ENCODE measurements at regions not wholly inside any gene's neighbourhood (a gene's known extent, or its start where the extent isn't known, plus 50 kb on each side); places are given as distances from the start of the nearest gene placed in this dataset.
"Not testable (repeated sequence)": the region's sequence is repeated elsewhere in the genome, so short reads cannot be mapped to it uniquely, and the experiment has no call there.

DNA sequence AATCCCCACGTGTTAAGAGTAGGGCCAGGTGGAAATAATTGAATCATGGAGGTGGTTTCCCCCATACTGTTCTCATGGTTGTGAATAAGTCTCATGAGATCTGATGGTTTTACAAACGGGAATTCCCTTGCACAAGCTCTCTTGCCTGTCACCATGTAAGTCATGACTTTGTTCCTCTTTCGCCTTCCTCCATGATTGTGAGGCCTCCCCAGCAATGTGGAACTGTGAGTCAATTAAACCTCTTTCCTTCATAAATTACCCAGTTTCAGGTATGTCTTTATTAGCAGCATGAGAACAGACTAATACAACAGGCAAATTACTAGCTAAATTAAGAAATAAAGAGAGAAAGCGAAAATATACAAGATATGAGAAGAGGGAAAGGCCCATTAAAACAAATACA is 1822.6 kb upstream of the PIK3C3 start:
- not testable (repeated sequence) for DNase-seq (ENCODE audit: low spot score)

DNA sequence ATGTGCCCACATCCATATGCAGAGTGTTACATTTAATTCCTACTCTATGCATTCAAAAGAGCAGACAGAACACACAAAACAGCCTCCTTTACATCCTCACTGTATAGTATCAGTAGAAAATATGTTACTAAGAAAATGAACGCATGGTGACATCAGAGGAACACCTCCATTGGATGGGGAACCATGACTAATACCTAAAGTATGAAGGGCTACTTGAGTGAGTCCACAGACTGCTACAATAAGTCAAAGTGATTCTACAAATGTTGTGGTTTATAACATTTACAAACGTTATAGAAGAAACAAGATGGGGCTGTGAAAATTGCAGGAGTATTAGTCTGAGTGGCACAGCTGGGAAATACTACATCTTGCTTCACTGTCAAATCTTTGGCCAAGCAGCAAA is 1830.9 kb upstream of the PIK3C3 start:
- no peak for DNase-seq (ENCODE audit: low spot score)

DNA sequence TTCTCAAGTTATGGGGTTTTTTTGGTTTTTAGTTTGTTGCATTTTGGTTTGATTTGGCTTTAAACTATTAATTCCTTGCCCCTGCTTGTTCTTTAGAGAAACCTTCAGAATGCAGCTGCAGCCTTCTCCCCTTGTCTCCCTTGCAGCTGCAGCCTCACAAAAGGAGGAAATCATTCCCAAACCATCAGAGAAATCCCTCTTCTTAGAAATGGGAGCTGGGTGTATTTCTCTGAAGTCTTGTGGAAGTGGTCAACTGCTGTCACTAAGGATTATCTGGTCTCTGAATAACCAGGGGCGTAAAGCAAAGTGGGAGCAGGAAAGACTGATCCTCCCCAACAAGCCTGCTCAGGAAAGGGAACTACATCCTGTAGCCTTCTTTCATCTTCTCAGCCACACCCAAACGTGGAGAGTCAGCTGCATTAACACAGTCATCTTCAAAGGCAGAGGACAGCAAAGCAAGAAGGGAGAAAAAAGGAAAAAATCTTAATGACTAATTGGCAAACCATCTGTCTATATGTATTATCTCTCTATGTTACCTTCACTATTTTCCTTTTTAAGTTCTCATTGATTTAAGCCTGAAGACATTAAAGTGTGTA is 1834.1 kb upstream of the PIK3C3 start:
- DNase-seq (ENCODE audit: low spot score): no peak

DNA sequence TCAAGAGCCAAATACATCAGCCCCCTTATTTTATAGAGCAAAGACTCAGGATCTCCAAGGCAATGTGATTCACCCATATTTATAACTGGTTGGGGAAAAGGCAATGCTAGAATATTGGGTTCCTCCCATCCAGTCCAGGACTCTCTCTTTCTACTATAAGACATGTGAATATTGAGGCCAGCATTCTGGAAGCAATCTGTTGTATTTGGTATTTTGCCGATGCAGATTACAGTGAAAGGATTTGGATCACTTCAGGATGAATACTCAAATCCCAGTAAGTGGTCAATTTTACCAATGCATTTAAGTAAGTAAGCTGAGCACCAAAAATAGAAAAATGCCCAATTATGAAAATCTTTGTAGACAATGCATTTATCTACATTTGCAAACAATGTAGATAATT is 1834.7 kb upstream of the PIK3C3 start:
- no peak for DNase-seq (ENCODE audit: low spot score)

DNA sequence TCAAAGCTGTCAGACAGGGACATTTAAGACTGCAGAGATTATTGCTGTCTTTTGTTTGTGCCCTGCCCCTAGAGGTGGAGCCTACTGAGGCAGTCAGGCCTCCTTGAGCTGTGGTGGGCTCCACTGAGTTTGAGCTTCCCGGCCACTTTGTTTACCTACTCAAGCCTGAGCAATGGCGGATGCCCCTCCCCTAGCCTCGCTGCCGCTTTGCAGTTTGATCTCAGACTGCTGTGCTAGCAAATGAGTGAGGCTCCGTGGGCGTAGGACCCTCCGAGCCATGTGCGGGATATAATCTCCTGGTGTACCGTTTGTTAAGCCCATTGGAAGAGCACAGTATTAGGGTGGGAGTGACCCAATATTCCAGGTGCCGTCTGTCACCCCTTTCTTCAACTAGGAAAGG is 1835.5 kb upstream of the PIK3C3 start:
- not testable (repeated sequence) for DNase-seq (ENCODE audit: low spot score)

DNA sequence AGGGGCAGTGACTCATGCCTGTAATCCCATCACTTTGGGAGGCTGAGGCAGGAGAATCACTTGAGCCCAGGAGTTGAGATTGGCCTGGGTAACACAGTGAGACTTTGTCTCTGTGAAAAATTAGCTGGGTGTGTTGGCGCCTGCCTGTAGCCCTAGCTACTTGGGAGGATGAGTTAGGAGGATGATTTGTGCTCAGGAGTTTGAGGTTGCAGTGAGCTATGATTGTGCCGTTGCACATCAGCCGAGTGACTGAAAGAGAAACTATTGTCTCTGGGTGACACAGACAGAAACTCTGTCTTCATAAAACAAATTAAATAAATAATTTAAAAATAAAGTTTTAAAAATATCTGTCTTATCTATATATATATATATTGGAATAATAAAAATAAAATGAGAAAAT is 1844.6 kb upstream of the PIK3C3 start:
- DNase-seq (ENCODE audit: low spot score): no peak

DNA sequence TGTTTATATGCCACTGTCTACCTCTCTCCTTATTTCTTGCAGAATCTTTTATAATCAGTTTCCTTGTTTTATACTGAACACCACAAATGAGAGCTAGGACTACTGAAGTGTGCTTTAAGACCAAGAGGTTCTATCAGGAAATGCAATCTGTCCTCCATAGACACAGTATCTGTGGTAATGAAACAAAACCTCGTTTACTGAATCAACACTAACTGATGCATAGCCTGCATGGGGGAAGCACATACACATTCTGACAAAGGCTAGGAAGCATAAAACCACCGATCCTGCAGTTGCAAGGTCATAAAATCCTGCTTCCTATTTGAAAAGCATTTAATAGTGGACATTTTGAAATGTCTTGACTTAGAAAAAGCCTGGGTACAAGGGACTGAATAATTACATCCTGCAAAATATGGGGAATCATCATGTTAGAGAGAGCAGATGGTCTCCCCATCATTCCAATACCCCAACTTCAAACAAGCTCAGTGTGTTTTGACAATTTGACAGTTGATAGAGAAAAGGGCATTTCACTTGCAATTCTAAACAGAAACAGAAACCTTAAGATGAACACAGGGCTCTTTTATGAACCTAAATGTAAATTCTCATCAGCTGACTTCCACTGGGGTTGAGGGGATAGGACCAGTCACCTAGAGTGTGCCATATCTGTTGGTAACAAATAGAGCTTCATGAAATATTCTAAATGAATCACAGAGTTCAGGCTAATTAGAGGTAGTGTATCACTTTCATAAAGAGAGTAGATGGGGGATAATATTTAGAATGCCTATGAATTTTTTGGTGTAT is 1845.6 kb upstream of the PIK3C3 start:
- no peak for DNase-seq (ENCODE audit: low spot score)

DNA sequence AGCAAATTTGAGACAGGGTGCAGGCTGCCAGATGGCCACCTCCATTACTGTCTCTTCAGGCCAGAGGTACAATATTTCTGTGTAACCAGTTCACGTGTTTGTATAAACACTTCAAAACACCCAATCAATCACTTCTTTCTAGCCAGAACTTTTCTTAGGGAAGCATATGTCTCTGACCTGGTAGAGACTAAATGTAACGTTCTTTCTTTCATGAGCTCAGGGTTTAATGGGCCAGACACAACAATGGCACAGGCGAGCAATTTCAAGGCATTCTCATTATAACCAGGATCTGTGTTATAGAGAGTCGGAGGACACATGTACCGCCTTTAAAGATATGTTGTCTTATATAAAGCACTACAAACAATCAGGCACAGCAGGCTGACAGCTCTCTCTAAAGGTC is 1846.4 kb upstream of the PIK3C3 start:
- no peak for DNase-seq (ENCODE audit: low spot score)

DNA sequence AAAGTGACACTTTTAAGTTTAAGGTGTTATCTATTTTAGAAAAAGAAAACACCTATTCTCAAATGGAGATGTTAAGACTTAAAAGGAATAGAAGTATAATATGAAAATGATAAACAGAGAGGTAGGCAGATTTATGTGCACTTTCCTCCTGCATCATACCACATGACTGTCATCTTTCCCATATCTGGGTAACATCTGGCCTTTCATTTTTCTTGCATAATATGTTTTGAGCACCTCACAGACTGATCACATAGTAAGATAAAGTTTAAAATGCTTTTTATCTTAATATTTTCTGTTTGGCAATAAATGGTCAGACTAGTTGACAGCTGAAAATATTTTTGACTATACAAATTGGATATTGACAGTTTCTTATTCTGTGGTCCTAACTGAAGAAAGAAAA is 1852.1 kb upstream of the PIK3C3 start:
- DNase-seq (ENCODE audit: low spot score): no peak

DNA sequence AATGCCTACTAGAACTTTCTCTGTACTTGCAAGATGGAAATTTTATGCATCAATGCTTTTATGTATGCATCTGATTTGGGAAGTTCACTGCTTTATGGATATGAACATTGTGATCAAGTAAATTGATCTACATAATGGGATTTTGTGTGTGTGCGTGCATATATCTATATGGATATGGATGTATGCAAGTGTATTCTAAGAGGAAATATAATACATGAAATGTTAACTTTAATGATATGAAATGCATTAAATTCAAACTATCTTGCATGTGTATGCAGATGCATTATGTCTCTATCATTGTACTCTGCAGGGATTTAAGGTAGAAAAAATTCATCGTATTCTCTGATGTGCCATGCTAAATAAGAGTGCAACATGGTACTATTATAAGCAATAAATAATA is 1855.4 kb upstream of the PIK3C3 start:
- no peak for DNase-seq (ENCODE audit: low spot score)

DNA sequence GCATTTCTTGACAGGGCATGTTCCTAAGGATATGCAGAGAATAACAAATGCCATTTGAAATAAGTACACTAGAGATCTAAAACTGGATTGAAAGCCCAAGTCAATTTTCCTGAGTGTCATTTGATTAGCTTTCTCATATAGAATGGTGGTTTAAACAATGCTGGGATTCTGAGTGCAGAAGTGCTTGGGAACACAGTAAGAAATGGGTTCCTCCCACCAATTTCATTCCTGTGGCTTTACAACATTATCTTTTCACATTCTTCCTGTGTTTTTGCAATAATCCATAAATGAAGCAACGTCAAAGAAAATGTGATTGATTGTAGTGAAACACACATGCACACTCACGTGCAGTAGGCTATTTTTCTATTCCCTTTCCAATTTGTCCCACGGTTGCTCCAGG is 1858.4 kb upstream of the PIK3C3 start:
- DNase-seq (ENCODE audit: low spot score): no peak

DNA sequence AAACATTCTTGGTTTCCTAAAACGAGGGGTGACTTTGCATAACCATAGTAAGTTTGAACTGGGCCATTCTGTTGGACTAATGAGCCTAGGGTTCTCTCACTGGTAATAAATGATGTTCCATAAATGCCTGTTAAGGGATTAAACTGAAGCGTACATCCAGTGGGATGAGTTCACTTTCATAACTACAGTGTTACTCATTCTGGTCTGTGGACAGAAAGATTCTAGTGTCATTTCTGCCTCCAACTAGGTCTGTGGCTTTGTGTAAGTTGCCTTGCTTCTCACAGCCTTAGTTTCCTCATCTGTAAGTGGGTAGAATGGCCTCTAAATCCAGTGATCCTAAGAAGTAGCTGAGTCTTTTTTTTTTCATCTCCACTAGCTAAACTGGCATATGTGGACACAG is 1860.6 kb upstream of the PIK3C3 start:
- DNase-seq (ENCODE audit: low spot score): no peak

DNA sequence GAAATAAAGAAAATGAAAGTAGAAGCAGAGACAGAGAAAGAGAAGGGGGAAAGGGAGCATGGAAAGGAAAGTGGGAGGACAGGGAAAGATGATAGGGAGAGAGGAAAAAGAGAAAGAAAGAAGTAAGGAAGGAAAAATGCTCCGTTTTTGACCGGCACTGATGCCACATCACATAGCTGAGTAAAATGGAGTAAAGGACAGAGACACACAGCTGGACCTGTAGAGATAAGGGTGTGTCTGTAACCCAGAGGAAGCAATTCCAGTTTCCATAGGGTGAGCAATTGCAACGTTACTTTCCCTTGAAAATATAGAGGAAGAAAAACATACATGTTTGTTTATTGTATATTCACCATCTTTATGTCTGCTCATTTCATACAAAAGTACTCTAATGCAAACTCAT is 1866.9 kb upstream of the PIK3C3 start:
- DNase-seq (ENCODE audit: low spot score): no peak

DNA sequence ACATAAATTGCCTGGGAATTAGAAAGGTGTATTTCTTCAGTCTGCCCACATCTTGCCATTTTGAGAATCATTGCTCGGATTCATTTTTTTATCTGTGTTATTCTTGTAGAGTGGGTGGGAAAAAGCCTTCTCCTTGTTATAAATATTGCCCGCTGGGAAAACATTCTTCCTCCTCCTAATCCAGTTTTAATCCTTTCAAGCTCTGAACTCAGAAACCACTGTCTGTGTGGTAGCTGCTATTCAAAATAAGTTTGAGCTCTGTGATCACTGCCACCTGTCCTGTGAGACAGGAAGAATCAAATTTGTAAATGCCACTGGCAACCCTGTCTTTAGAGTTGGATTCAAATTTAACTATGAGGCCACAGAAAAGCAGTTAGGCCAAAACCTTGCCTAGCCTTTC is 1875.2 kb upstream of the PIK3C3 start:
- no peak for DNase-seq (ENCODE audit: low spot score)

DNA sequence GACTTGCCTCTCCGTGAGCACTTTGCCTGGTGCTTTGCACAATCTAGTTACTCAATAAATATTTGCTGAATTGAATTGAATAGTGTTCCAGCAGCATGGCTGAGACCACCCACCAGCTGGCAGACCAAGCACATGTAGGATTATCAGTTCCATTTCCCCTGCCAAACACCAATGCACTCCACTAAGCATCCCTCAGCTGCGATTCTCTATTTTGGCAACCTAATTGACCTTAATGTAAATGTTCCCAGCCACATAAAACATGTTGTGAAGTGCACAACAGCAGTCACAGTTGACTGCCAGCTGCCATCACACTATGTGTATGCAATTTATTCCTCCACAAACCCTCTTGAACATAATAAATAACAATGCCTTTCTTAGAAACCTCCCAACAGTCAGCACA is 1879.4 kb upstream of the PIK3C3 start:
- no peak for DNase-seq (ENCODE audit: low spot score)

DNA sequence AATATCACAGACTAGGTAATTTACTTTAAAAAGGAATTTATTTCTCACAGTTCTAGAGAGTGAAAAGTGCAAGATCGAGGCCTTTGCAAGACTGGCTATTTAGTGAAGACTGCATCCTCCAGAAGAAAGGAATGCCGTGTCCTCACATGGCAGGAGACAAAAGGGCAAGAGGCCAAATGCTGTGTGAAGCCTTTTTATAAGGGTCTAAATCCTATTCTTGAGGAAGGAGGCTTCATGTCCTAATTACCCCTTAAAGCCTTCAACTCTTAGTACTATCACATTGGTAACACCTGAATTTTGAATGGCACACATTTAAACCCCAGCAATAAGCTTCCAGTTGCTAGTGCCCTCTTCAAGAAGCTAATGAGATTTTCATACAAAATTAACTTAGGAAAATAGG is 1882.3 kb upstream of the PIK3C3 start:
- no peak for DNase-seq (ENCODE audit: low spot score)

DNA sequence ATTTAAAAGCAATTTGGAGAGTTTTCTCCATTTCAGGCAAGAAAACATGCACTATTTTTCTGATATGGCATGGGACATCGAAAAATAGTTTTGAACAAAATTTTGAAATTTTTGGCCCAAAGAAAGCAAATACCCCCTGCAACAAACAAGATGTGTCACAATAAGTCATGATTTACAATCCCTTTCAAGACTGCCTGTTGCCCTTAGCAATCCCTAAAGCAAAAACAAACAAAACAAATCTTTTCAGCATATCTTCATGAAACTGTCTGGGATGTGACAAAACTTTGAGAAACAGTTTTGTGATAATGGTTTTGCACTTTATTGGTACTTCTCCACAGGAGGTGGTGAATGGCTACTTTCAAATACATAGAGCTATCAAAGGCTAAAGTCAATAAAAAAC is 1888.7 kb upstream of the PIK3C3 start:
- DNase-seq (ENCODE audit: low spot score): no peak

DNA sequence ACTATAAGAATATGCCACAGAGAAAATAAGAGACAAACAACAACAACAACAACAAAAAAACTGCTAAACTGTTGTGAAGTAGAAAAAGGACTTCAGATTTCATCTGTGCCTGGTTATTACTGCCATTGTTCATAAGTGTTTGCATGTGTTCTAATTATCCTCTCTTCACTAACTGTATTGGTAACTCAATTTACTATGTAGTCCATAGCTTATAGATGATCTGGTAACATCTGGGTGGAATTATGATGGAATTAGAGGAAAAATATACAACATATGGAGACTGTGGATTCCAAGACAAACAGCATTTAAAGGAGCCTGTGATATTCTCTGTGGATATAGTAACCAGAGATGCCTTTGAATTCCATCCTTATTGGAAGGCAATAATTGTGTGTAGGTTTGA is 1891.5 kb upstream of the PIK3C3 start:
- no peak for DNase-seq (ENCODE audit: low spot score)

DNA sequence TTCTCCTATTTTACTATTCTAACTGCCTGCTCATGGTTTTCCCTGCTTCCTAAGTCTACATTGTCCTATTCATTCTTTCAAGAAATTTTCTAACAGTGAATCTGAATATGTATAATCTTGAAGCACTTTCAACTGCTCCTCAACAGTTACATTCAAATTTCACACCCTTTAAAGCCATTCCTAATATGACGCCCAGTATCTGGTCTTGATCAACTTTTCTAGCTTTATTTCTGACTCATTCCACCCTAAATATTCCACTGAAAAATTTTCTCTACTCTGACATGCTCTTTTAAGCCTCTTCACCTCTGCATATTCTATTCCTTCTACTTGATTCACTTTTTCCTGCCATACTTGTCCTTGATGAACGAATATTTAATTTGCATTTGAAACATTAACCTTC is 1893.9 kb upstream of the PIK3C3 start:
- no peak for DNase-seq (ENCODE audit: low spot score)

DNA sequence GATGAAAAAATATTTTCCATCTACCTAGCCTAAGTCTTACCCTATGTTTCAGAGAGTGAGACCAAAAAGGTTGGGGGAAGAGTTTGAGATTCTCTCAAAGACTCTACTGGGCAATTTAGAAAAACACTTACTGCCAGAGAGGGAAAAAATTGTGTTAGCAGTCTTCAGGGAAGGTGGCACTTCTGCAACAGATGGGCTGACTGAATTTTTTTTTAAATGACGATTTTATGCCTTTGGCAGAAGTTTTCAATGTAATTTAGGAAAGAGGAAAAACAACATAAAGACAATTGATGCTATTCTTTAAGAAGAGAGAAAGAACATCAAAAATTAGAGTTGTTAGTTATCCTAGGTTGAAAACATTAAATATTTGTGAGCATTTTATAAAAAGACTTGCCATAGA is 1894.5 kb upstream of the PIK3C3 start:
- no peak for DNase-seq (ENCODE audit: low spot score)

DNA sequence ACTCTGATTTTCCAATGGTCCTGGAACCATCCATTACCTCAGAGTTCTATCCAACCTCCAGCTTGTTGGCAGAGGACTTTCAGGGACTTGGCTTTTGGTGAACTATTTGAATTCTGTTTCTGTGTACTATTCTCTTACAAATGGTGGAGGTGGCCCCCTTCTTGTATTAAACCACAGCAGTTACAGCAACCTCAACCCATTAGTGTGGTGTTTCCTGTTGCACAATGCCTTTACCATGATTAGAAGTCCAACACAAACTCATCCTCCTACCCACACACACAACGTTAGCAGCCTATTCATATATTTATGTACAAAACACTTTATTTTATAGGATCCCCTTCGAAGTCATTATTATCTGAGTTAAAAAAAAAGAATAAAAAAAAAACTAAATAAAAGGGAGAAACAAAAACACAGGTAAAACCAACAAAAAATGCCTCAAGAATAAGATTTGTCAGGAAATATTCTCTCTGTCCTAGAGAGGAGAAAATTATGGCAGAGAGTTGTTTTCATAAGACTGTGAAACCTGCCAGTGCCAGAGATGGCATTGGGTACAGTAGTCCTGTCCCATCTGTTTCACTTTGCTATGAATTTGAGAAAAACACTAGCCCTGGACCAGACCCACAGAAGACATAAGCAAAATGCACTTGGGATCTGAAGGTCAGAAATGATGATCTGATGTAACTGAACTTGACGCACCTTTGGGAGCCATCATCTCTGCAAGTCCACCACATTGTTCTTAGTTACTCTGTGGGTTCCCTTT is 1896.0 kb upstream of the PIK3C3 start:
- no peak for DNase-seq (ENCODE audit: low spot score)

DNA sequence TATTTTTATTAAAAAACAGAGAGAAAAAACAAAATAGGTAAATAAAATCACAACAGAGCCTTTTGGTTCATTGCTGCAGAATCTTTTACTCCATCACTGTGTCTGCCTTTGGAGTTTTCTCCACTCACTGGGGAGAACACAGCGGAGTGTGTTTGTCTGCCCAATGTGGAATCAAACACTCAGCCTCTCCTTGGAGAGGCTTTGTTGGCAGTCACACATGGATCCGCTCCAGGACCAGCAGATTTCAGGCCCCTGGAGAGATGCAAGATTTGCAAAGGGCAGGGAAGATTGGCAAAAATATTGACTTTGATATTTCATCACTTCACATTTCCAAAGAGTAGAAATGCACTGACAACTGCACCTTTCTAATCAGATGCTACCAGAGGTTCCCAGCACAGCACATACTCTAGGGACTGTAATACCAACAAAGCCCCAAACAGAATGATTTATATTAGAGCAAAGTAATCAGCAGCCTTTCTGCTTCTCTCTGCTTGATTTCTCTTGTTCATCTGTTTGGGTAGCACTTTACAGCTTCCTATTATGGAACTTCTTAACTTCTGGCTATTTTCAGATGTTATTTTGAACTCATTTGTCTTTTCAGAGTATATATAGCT is 1898.8 kb upstream of the PIK3C3 start:
- DNase-seq (ENCODE audit: low spot score): no peak

DNA sequence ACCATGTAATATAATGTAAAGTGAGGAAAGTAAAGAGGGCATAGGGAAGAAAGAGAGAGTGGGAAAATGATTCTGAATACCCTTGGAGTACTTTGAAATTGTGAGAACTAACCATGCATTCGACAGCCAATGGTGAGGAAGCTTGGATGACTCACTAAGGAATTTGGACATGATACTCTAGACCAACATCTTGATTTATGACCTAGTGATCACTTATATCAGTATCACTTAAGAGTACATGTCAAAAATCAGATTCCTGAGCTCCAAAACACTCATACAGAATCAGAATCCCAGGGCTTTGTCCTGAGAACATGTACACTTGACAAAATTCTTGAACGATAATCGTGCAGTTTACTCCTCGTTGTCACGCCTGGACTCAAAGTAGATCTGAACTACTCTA is 1899.8 kb upstream of the PIK3C3 start:
- DNase-seq (ENCODE audit: low spot score): no peak

All from germinal center (tissue), 1 donor.